ENCODE measurements at regions not wholly inside any gene's neighbourhood (a gene's known extent, or its start where the extent isn't known, plus 50 kb on each side); places are given as distances from the start of the nearest gene placed in this dataset.

- TF ChIP-seq CTCF (conservative IDR thresholded peaks at IDR 0.05) (no peak), ZFX (IDR thresholded peaks at IDR 0.05) (no peak)
Measured at GRCh38 chr17:71869841-71870545, 250.8 kb upstream of the SOX9 start.
